ENCODE measurements at regions not wholly inside any gene's neighbourhood (a gene's known extent, or its start where the extent isn't known, plus 50 kb on each side); places are given as distances from the start of the nearest gene placed in this dataset.

DNA sequence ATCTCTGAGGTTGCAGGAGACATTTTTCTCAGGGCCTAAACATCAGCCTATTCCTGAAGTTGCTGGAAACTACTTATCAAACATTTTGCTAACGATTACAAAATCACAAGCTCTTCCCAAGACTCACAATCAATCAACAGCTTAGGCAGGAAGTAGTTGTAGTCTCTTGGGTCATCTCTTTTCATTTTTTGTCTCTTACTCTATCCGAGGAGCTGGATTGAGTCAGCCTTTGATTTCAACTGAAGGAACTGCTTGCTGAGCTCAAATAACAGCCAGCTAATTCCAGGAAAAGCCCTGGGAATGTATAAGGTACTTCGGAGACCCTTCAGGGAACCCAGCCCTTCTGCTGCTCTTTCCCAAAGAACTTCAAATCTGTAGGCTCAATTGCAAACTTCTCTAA, 398.9 kb downstream of the PLK2 start (continued):
- no peak for TF ChIP-seq RXRA (IDR thresholded peaks at IDR 0.05; ENCODE audit: insufficient read depth, low read depth, low read length)

Measured in H1 (cell line).